NCI-H2107 treated with DMSO at 0.1 percent for 48 hours (cell line): ENCODE measurements at regions not wholly inside any gene's neighbourhood (a gene's known extent, or its start where the extent isn't known, plus 50 kb on each side); places are given as distances from the start of the nearest gene placed in this dataset.
"Not testable (repeated sequence)": the region's sequence is repeated elsewhere in the genome, so short reads cannot be mapped to it uniquely, and the experiment has no call there.

Experiments used
- DNase-seq: peaks from one replicate; lab custom pipeline; 2025; ENCODE audit not compliant: unreplicated experiment; lab: John Stamatoyannopoulos, UW

DNA sequence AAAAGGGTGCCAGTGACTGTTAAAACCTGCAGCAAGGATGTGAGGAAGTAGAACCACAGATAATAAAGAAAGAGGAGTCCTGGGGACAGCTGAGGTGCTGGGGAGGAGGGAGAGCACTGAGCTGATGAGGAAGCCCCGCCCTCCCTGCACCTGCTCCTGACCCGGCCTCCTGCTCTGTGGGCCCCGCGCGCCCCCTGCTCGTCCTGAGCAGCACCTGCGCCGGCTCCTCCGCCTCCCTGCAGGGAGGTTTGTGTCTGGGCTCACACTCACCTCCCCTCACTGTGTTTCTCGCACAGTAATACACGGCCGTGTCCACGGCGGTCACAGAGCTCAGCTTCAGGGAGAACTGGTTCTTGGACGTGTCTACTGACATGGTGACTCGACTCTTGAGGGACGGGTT lies 797.6 kb downstream of the TMEM121 start:
- not testable (repeated sequence) for DNase-seq

DNA sequence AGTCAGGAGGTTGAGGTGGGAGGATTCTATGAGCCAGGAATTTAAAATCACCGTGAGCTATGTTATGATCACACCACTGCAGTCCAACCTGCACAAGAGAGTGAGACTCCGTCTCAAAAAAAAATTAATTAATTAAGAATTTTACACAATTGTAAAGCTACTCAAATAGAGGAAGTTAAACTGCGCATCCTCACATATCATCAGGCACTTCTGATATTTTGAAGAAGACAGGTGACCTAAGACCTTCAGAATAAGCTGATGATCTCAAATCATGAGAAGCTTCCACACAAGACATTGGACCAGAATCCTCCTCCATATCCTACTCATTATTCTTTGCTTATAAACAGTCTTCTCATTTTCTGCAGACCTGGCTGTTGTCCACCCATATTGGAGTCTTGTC lies 800.9 kb downstream of the TMEM121 start:
- no peak for DNase-seq

DNA sequence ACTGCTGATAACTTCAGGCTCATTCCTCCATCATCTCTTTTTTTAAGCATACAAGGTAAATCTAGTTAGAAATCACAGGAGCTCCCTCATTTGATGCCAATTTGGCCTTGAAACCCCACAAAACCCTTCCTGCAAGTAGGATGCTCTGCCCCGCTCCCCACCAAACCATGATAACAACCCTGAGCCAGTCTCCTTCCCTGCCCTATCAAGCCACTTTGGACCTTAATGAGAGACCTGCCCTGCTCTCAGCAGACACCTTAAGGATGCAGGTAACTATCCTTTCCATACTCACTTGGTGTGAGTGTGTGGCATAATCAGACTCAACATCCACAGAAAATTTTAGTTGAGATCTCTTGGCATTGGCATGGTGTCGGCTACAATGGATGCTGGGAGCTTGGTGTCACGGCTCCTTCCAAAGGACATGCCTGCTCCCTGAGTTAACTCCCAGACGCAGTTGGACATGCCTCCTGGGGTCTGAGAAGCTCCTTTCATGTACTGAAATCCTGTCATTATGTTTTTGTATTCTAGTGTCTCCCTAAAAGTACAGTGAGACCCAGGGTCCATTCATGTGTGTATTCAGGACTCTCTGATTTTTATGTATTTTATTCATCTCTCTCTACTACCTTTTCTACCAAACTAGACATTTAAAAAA lies 801.4 kb downstream of the TMEM121 start:
- not testable (repeated sequence) for DNase-seq

DNA sequence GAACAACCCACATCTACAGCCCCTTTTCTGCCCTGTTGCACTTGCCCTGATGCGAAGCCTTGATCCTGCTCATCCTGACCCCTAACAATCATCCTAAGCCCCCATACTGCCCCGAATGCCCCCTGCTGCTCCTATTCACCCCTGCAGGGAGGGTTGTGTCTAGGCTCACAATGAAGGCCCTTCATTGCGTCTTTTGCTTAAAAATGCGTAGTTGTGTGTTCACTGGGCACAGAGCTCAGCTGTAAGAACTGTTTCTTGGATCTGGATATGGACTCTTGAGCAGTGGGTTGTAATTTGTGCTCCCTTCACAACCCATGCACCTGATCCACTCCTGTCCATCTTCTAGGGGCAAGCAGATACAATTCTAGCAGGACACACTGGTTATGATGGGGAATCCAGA lies 802.9 kb downstream of the TMEM121 start:
- not testable (repeated sequence) for DNase-seq

DNA sequence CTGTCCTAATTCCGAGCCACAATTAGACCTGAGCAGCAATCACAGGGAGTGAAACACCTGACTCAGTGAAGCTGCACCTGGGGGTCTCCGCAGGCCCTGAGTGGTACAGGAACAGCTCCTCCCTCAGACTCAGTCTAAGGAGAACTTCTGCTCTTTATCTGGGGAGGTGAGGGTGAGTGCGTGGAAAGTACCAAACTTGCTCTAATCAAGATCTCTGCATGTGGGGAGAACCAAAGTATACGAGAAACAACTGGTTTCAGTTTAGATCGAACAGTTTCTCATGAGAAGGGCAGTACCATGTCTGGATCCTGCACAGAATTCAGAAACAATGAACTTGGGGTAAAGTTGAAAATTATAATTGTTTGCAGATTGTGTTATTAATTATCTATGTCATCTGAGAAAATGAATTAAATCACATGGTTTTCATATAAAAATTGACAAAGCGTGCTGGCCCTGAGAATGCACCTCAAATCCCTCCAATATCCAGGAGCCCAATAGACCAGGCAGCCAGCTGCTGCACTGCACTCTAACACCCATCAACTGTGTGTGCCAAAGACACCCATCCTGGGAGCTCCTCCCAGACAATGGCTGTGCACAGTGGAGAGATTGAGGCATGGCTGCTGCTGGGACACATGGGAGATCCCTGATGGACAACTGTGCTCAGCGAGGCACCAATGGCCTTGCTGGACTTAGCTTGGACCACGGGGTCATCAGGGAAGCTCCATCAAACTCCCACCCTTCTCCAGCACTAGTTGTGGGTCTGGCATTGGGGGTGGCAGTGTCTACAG lies 803.8 kb downstream of the TMEM121 start:
- not testable (repeated sequence) for DNase-seq

DNA sequence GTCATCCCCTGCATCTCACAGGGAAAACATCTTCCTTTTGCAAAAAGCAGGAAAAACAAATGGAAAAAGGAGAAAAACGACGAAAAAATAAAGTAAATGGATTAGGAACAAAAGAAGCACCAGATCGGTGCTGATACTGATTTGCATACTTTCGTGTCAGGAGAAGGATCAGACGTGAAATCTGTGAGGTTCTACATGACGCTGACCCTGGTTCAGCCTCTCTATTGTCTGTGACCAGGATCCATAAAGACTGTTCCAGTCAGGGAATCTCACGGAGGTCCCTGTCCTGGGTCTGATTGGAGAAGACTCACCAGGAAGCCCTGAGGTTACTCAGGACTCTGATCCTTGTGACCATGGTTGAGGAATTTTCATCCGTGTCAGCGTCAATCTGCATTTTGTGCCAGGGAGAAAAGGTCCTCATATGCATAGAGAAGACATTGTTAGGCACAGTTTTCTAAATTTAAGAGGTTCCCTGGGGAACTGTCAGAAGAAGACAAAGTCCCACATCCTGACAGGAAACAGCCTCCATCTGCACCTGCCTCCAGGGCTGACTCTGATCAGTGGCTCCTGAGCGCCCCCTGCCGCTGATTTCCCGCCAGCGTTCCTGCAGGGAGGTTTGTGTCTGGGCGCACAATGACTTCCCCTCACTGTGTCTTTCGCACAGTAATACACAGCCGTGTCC lies 808.2 kb downstream of the TMEM121 start:
- not testable (repeated sequence) for DNase-seq

DNA sequence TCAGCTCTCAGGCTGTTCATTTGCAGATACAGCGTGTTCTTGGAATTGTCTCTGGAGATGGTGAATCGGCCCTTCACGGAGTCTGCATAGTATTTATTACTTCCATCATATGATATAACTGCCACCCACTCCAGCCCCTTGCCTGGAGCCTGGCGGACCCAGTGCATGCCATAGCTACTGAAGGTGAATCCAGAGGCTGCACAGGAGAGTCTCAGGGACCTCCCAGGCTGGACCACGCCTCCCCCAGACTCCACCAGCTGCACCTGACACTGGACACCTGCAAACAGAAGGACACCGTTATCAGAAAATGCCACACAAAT lies 808.7 kb downstream of the TMEM121 start:
- not testable (repeated sequence) for DNase-seq

DNA sequence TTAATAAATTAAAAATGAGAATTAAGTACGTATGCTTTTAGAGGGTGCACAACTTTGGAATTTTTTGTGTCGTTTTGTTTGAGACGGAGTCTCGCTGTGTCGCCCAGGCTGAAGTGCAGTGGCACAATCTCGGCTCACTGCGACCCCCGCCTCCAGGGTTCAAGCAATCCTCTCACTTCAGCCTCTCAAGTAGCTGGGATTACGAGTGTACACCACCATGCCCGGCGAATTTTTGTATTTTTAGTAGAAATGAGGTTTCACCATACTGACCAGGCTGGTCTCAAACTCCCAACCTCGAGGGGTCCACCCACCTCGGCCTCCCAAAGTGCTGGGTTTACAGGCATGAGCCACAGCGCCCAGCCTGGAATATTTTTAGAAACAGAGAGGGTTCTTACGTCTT lies 812.4 kb downstream of the TMEM121 start:
- not testable (repeated sequence) for DNase-seq

DNA sequence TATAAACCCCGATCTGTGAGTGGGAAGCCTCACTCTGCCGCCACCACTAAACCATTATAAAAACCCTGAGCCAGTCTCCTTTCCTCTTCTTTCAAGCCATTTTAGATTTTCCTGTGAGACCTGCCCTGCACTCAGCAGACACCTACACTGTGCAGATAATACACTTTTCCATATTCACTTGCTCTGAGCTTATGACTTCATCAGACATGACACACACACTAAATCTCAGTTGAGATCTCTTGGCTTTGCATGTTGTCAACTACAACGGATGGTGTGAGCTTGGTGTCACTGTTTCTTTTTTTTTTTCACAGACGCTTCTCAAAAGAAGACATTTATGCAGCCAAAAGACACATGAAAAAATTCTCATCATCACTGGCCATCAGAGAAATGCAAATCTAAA lies 814.3 kb downstream of the TMEM121 start:
- DNase-seq = not testable (repeated sequence)

DNA sequence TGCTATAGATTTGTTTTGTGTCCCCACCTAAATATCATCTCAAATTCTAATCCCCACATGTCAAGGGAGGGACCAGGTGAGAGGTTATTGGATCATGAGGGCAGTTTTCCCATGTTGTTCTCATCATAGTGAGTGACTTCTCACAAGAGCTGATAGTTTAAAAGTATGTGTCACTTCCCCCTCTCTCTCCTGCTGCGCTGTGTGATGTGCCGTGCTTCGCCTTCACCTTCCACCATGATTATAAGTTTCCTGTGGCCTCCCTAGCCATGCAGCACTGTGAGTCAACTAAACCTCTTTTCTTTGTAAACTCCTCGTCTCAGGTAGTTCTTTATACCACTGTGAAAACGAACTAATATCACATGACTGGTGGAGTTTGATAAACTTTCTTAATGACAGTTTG lies 814.8 kb downstream of the TMEM121 start:
- DNase-seq = not testable (repeated sequence)

DNA sequence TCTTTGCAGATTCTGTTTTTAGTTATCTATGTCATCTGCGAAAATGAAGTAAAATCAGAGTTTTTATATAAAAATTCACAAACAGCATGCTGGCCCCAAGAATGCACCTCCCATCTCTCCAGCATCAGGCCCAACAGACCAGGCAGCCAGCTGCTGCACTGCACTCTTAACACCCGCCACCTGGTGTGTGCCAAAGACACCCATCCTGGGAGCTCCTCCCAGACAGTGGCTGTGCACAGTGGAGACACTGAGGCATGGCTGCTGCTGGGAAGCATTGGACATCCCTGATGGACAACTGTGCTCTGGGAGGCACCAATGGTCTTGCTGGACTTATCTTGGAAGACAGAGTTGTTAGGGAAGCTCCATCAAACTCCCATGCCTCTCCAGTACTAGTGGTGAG lies 817.2 kb downstream of the TMEM121 start:
- DNase-seq = no peak

DNA sequence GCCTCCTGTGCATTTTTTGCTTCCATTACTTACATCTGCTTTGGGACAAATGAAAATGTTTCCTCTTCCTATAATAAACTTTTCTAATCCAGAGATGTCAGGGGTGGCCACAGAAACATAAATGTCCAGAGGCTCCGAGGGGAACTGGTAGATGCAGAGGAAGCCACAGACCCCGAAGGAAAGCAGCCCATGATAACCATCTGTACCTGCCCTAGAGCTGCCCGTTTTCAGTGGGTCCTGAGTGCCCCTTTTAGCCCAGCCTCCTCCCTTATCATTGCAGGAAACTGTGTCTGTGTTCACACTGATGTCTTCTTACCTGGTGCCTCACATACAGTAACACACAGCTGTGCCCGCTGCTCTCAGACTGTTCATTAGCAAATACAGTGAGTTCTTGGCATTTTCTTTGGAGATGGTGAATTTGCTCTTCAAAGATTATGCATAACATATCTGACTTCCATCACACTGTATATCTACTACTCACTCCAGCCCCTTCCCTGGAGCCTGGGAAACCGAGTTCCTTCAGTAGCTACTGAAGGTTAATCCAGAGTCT lies 817.8 kb downstream of the TMEM121 start:
- DNase-seq = not testable (repeated sequence)

DNA sequence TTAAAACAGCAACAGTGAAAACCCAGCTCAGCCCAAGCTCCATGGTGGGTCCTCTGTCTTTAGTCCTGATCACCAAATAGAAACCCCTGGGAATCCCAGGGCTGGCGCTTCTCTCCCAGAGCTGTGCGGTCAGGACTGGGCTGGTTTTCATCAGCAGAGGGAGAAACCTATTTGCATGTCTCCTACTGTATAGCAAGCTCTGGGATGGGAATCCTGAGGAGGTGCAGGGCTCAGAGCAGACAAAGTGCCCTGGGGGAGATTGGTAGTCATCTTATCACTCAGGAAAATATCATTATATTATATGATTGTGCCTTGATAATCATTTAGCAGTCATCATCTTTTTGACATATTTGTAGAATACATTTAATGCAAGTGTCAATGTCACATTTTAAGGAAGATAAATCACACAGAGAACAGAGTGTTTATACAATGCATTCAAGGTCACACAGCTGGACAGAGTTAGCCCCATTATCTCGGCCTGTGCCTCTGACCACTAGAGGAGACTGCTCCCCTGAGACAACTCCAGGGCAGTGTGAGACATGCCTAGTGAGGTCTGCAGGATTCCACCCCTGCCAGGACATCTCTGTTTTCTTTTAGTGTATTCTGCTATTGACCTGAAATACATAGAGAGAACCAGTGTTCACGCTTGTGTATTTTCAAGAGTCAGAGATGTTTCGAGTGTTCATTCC lies 818.6 kb downstream of the TMEM121 start:
- not testable (repeated sequence) for DNase-seq

DNA sequence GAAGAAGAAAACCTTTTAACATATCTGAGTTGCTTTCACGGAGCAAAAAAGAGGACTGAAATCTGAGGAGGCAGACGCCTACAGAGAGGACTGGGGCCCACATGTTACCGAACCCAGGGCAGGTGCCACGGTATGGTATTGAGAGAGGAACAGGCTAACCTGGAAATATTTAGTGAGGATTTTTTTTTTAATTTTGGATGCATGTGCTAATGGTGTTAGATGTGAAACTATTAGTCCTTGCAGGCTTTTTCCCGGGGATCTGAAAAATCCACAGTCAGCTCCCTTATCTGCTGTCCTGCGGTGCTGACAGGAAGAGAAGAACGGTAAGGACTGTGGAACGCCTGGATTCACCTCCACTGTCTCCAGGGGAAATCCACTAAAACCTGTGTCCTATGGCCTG lies 819.7 kb downstream of the TMEM121 start:
- DNase-seq = no peak

DNA sequence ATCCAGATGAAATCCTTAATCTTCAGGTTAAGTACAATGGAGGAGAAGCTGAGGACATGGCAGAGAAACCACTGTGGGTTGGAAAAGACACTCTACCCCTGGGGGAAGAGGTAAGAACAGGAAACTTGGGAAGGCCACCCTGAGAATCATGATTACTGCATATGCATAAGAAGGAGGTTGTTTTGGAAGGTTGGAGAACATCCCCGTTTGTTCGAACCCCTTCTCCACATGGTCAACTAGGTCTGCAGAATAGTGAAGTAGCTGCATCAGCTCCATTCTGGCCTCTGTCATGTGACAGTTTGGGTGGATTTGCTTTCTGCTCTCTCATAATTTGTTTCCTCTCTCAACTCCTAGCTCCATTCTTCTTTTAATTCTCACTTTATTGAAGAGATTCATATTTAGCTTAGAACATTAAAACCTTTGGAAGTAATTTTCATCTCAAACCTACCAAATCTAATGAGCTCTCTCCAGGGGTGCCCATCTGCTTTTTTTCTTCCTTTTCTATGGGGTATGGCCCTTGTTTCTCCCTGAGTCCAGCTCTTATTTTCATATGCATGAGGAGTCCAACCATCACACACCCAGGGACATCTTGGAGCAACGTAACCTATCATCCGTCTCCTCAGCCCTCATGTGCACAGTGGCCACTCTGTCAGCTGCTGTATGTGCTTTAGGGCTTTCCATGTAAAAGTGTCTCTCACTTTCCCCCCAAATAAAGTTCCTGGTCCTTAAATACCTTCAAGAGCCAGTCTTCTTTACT lies 820.3 kb downstream of the TMEM121 start:
- DNase-seq = no peak

DNA sequence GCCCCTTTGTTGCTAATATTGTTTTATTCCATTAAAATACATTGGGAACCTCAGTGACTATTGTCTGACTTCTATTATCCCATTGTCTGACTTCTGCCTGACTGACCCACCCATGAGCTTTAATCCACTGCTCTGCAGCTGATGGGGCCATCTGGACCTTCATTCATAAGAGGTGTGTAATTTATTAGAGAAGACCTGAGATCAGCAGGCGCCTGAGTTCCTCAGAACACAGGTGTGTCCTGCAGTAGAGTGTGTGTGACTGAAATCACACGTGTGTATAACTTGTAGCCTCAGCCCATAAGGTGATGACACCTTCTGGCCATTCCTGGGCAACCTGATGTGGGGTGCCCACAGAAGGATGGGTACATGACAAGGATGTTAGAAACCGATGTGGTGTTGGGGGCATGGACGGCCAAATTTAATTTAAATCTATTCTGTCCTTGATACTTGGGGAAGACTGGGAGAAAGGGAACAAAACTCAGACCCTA lies 821.0 kb downstream of the TMEM121 start:
- DNase-seq = no peak

DNA sequence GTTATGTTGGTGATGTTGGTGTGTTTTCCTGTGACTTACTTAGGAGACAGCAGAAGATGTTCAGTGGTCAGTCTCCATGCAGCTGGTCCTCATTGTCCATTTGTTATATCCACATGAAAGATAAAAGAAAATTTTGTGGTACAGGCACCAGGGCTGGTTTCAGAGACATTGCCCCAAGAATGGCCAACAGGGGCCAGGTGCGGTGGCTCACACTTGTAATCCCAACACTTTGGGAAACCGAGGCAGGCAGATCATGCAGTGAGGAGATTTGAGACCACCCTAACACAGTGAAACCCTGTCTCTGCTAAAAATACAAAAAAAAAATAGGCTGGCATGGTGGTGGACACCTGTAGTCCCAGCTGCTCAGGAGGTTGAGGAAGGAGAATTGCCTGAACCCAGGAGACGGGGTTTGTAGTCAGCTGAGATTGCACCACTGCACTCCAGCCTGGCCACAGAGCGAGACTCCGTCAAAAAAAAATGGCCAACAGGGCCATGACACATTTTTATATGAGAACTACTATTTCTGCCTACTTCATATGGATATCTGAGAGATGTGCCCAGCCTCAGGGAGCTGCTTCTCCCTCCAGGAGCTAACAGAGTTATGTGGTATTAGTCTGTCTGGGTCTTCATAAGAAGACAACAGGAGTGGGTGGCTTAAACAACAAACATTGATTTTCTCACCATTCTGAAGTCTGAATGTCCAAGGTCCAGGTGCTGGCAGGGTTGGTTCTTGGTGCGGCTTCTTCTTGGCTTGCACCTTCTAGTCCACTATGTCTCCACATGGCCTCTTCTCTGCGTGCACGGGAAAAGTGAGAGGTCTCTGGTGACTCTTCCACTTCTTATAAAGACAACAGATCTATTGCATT lies 821.7 kb downstream of the TMEM121 start:
- DNase-seq = no peak

DNA sequence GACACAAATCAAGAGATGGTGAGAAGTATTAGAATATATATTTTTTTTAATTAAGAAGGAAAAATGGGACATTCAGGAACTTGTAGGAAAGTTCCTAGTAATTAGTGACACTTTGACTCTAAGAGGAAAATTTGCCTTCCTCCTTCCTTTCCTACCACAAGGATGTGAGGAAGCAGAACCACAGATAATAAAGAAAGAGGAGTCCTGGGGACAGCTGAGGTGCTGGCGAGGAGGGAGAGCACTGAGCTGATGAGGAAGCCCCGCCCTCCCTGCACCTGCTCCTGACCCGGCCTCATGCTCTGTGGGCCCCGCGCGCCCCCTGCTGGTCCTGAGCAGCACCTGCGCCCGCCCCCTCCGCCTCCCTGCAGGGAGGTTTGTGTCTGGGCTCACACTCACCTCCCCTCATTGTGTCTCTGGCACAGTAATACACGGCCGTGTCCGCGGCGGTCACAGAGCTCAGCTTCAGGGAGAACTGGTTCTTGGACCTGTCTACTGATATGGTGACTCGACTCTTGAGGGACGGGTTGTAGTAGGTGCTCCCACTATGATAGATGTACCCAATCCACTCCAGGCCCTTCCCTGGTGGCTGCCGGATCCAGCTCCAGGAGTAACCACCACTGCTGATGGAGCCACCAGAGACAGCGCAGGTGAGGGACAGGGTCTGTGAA lies 822.6 kb downstream of the TMEM121 start:
- not testable (repeated sequence) for DNase-seq
